GM12892 (cell line): ENCODE measurements at regions not wholly inside any gene's neighbourhood (a gene's known extent, or its start where the extent isn't known, plus 50 kb on each side); places are given as distances from the start of the nearest gene placed in this dataset.

Source experiments
- POLR2A ChIP-seq: IDR thresholded peaks from 2 replicates; pipeline ENCODE4 v1.6.1; 2011; ENCODE audit warnings: low read depth, low read length, control low read depth
- POLR2AphosphoS5 ChIP-seq: IDR thresholded peaks from 2 replicates; pipeline ENCODE4 v1.6.1; 2011; ENCODE audit warnings: low read depth, low read length, control low read depth
- TAF1 ChIP-seq: IDR thresholded peaks from 2 replicates; pipeline ENCODE4 v1.6.1; 2011; ENCODE audit warnings: low read depth, mild to moderate bottlenecking, control low read depth, low read length, borderline replicate concordance

DNA sequence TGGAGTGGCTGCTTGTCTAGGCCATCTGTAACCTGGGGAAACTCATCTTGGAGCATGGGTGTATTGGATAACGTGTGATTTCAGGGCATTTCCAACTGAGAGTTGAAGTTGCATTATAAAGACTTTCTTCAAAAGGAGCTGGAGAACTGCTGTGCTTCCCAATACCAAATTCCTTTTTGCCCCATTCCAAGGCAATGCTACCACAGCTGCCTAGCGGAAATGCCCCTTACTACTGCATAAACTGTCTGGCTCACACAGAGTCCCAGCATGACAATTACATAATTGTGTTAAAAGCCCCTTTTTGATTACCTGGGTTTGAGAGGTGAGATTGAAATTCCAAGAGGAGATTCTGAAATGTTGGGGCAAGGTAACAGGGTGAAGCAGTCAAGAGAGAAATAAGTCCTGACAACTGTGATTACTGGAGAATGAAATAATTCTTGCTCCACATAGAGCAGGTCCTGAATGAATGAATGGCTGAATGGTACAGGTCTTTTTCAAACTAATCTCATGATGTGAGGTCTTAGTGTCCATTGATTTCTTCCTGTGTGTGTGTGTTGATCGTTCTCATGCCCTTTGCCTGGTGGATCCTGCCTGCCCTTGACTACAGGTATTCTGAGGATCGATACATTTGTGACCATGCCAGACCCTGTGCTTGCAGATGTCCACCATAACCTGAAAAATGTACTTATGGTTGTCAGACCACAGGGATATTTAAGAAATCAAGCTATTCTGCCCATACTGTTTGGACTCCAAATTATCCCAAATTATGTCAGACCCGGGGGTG is 386.5 kb downstream of the GRIN2B start:
- TF ChIP-seq POLR2AphosphoS5, result no peak
- TF ChIP-seq TAF1, result no peak
- no peak for TF ChIP-seq POLR2A
